NB4 (cell line): ENCODE measurements at regions not wholly inside any gene's neighbourhood (a gene's known extent, or its start where the extent isn't known, plus 50 kb on each side); places are given as distances from the start of the nearest gene placed in this dataset.

Experiments
- DNase-seq: peaks from one replicate; pipeline ENCODE4 v3.0.0; 2010; ENCODE audit warnings: low read depth
- H3K4me3 ChIP-seq: one replicate; pipeline ENCODE4 v1.5.1; 2011; ENCODE audit warnings: mild to moderate bottlenecking, low read depth, low read length, moderate library complexity
- MAX ChIP-seq: IDR thresholded peaks from 2 replicates; pipeline ENCODE4 v1.6.1; 2011; ENCODE audit warnings: low read depth, low read length
- MYC ChIP-seq: IDR thresholded peaks from 2 replicates; pipeline ENCODE4 v1.6.1; 2011; ENCODE audit warnings: low read depth, low read length
- POLR2A ChIP-seq: IDR thresholded peaks from 2 replicates; pipeline ENCODE4 v1.6.1; 2011; ENCODE audit warnings: mild to moderate bottlenecking; ENCODE audit not compliant: insufficient read length; ENCODE audit errors: extremely low read depth
- TF ChIP-seq, protein P1 (sequence below): IDR thresholded peaks from one replicate; pipeline ENCODE4 v1.5.1; 2012; ENCODE audit warnings: low read depth, low read length

DNA sequence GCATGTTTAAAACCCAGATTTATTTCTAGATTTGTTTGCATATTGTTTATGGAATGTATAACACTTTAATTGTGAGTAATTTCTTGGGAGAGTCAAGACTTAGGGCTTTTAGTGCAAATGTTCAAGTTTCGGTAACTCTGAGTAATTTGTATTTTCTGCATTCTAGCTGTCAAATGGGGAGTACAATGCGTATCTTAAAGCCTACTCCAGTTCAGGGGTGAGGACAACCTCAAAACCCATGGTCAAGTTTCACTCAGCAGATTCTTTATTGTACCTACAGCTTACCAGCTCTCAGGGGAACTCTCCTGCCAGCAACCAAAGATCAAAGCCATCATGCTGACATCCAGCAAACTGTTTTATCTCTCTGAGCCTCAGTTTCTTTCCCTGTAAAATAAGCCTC is 458.6 kb upstream of the JARID2 start:
- no peak for DNase-seq
- TF ChIP-seq MAX (no peak), MYC (no peak), POLR2A (no peak)
- TF ChIP-seq, protein P1, sequence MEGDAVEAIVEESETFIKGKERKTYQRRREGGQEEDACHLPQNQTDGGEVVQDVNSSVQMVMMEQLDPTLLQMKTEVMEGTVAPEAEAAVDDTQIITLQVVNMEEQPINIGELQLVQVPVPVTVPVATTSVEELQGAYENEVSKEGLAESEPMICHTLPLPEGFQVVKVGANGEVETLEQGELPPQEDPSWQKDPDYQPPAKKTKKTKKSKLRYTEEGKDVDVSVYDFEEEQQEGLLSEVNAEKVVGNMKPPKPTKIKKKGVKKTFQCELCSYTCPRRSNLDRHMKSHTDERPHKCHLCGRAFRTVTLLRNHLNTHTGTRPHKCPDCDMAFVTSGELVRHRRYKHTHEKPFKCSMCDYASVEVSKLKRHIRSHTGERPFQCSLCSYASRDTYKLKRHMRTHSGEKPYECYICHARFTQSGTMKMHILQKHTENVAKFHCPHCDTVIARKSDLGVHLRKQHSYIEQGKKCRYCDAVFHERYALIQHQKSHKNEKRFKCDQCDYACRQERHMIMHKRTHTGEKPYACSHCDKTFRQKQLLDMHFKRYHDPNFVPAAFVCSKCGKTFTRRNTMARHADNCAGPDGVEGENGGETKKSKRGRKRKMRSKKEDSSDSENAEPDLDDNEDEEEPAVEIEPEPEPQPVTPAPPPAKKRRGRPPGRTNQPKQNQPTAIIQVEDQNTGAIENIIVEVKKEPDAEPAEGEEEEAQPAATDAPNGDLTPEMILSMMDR = no peak
- H3K4me3 ChIP-seq = no peak overlapping the region

DNA sequence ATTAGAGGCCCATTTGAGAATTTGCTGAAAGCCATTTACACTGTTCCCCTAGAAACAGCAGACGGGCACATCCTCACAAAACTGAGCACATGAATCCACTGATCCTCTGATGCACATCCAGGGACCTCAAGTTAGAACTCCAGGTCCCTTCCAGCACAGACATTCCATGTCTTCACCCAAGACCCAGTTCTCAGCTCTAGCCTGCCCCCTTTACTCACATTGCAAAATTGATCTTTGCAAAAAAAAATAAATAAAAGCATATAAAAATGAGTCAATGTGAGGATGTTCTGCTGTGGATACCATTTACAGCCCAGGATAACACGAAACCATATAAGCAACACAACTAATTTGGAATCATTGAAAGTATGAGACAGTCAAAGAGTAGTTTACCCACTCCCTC is 458.2 kb upstream of the JARID2 start:
- TF ChIP-seq POLR2A = no peak
- no peak overlapping the region for H3K4me3 ChIP-seq
- DNase-seq = no peak

DNA sequence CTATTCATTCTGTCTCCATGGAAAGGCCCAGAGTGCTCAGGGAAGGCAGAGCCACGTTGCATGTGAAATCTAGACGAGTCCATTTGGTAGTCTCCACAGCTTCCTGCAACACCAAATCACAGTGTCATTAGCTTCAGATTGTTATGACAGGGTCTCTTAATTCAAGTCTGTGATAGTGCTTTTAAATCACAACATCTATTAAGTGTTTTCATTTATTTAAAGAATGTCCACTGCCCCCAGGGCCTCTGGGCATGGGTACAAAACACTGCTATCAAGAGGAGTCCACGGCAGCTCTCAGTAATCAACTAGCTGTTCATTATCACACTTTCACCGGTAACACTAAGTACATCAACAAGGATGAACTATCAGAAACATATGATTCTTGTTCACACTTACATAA is 455.9 kb upstream of the JARID2 start:
- TF ChIP-seq MYC (no peak), POLR2A (no peak)
- no peak overlapping the region for H3K4me3 ChIP-seq
- DNase-seq = no peak

- no peak overlapping the region for H3K4me3 ChIP-seq
- TF ChIP-seq, protein P1 = no peak
- TF ChIP-seq POLR2A (no peak), MAX (no peak), MYC (no peak)
- DNase-seq = no peak
These were observed 454.9 kb upstream of the JARID2 start for GRCh38 chr6:14790976-14791375.

- no peak for DNase-seq
- no peak overlapping the region for H3K4me3 ChIP-seq
- TF ChIP-seq POLR2A (no peak), MYC (no peak), MAX (no peak)
- TF ChIP-seq, protein P1 = no peak
These were observed 454.3 kb upstream of the JARID2 start for GRCh38 chr6:14791526-14791925.

DNA sequence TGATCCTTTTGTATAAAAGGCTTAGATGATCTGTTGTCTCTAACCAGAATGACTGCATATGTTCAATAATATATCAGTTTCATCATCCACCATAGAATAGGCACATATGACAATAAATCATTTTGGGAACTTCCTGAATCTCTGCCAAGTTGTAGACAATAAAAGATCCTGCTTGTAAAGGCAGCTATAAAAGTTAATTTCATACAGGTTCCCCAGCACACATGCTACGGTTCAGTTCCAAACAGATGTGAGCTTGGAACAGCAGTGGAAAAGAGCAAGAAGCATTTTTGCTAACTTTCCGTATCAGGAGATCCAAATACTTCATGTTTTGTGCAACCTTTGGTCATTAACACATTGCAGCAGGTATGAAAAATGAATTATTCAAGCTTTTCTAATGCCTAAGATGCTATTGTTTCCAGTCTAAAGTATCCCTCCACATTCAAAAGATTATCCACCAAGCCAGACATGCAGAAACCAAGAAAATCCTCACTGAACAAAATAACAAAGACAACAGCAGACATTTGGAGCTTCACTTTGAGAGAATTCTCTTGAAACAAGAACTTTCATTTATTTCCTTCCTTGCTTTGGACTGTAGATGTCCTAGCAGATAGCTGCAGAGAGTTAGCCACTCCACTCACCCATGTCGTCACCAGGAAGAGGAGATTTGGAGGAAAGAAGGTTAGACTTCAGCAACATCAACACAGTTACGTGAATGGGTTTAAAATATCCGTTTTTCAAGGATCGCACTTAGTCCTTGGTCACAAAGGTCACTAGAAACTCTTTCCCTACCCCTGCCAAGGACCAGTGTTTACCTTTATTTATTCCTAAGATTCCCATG is 453.5 kb upstream of the JARID2 start:
- DNase-seq = no peak
- TF ChIP-seq MAX (no peak), POLR2A (no peak)
- TF ChIP-seq, protein P1 = no peak
- H3K4me3 ChIP-seq = no peak overlapping the region

DNA sequence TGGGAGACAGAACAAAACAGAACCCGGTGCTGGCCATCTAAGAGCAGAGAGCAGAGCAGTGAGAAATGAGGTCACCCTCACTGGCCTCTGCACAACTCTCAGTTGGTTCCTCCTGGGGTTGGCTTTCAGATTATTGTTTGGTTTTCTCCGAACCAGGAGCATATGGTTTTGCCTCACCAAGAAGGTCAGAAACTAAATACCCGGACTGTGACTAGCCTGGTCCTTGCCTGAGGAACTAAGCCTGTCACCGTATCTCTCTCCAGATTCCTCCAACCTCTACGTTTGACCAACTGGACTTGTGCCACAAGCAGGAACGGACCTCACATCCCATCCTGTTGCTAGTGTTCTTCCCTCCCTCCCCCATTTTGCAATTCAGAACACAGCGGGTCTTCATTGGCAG is 450.4 kb upstream of the JARID2 start:
- DNase-seq = no peak
- TF ChIP-seq, protein P1 = no peak
- TF ChIP-seq POLR2A = no peak
- TF ChIP-seq MYC = no peak
- no peak for TF ChIP-seq MAX

More for the DNA sequence above, 450.4 kb upstream of the JARID2 start:
- H3K4me3 ChIP-seq = no peak overlapping the region
